Smooth muscle cell (in vitro differentiated cells): ENCODE measurements at regions not wholly inside any gene's neighbourhood (a gene's known extent, or its start where the extent isn't known, plus 50 kb on each side); places are given as distances from the start of the nearest gene placed in this dataset.
A peak's percentile ranks its signal among the peaks of the same experiment; 100 is the strongest.

ENCODE experiments used
- DNase-seq: peaks from one replicate; lab custom pipeline; 2025; ENCODE audit not compliant: unreplicated experiment; lab: John Stamatoyannopoulos, UW
- H2AFZ ChIP-seq: fragments of 200-600 bp; sonication (generic); 2 replicates; pipeline ENCODE4 v1.6.0; 2016; ENCODE audit warnings: antibody characterized with exemption, low read depth, mild to moderate bottlenecking
- H3F3A ChIP-seq: fragments of 200-600 bp; sonication (generic); 2 replicates; pipeline ENCODE4 v1.6.0; 2017; ENCODE audit warnings: antibody characterized with exemption, low read depth
- H3K27ac ChIP-seq: fragments of 200-600 bp; sonication (generic); 2 replicates; pipeline ENCODE4 v1.5.1; 2016; ENCODE audit warnings: low read depth, mild to moderate bottlenecking
- H3K27me3 ChIP-seq: fragments of 200-600 bp; sonication (generic); 2 replicates; pipeline ENCODE4 v1.6.1; 2016; ENCODE audit warnings: low read depth, mild to moderate bottlenecking
- H3K36me3 ChIP-seq: fragments of 200-600 bp; sonication (generic); 2 replicates; pipeline ENCODE4 v1.5.1; 2016; ENCODE audit warnings: low read depth
- H3K4me1 ChIP-seq: fragments of 200-600 bp; sonication (generic); 2 replicates; pipeline ENCODE4 v1.5.1; 2016; ENCODE audit warnings: low read depth
- H3K4me2 ChIP-seq: fragments of 200-600 bp; sonication (generic); 2 replicates; pipeline ENCODE4 v1.6.0; 2016; ENCODE audit warnings: mild to moderate bottlenecking
- H3K4me3 ChIP-seq: fragments of 200-600 bp; sonication (generic); 2 replicates; pipeline ENCODE4 v1.5.1; 2016; ENCODE audit warnings: mild to moderate bottlenecking
- H3K79me2 ChIP-seq: fragments of 200-600 bp; sonication (generic); 2 replicates; pipeline ENCODE4 v1.6.0; 2016; ENCODE audit warnings: low read depth, mild to moderate bottlenecking
- H3K9ac ChIP-seq: fragments of 200-600 bp; sonication (generic); 2 replicates; pipeline ENCODE4 v1.6.0; 2016; ENCODE audit warnings: low read depth
- H3K9me3 ChIP-seq: fragments of 200-600 bp; sonication (generic); replicated peaks from 2 replicates; pipeline ENCODE4 v1.5.1; 2016; ENCODE audit warnings: low read depth
- H4K20me1 ChIP-seq: fragments of 200-600 bp; sonication (generic); 2 replicates; pipeline ENCODE4 v1.6.0; 2016; ENCODE audit warnings: low read depth
- WGBS: methylation state at CpG from one replicate; pipeline ENCODE4 v1.1.7; 2016; ENCODE audit warnings: low lambda C conversion rate; 5-methylcytosine and 5-hydroxymethylcytosine counted together
- TF ChIP-seq, protein P1 (sequence below): fragments of 200-600 bp; sonication (generic); IDR thresholded peaks from 2 replicates; pipeline ENCODE4 v1.5.1; 2017; ENCODE audit warnings: borderline replicate concordance, mild to moderate bottlenecking, antibody characterized with exemption; ENCODE audit not compliant: insufficient read depth, poor library complexity, severe bottlenecking

GRCh38 chr22:27382947-27383346 is 418.6 kb downstream of the MN1 start:
- H3K27me3 ChIP-seq, result peaks cover 42% of the 10 kb centered on the region

DNA sequence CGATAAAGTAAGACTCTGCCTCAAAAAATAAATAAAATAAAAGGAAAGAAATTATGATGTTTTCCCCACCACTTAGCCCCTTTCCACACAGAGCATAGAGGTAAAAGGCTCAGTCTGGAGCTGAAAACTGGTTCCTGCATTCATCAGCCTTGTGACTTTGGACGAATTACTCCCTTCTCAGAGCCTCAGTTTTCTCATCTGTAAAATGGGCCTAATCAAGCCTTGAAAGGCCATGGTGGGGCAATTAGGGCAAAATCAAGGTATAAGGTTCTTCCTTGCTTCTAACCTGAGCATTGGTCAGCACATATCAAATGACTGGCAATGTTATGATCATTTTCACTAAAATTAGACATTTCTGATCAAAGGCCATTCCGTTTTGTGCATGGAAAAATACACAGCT is 417.7 kb downstream of the MN1 start:
- Histone ChIP-seq H3F3A (no peaks in the 10 kb centered on the region), H4K20me1 (no peaks in the 10 kb centered on the region), H3K36me3 (no peaks in the 10 kb centered on the region), H3K79me2 (no peaks in the 10 kb centered on the region), H3K9ac (no peak overlapping the region), H3K4me3 (no peak overlapping the region), H3K9me3 (no peaks in the 10 kb centered on the region), H3K27me3 (peaks cover 47% of the 10 kb centered on the region), H3K27ac (no peak overlapping the region), H2AFZ (no peak overlapping the region), H3K4me2 (no peak overlapping the region), H3K4me1 (peaks cover 6% of the 10 kb centered on the region)
- no peak for DNase-seq
- TF ChIP-seq, protein P1, sequence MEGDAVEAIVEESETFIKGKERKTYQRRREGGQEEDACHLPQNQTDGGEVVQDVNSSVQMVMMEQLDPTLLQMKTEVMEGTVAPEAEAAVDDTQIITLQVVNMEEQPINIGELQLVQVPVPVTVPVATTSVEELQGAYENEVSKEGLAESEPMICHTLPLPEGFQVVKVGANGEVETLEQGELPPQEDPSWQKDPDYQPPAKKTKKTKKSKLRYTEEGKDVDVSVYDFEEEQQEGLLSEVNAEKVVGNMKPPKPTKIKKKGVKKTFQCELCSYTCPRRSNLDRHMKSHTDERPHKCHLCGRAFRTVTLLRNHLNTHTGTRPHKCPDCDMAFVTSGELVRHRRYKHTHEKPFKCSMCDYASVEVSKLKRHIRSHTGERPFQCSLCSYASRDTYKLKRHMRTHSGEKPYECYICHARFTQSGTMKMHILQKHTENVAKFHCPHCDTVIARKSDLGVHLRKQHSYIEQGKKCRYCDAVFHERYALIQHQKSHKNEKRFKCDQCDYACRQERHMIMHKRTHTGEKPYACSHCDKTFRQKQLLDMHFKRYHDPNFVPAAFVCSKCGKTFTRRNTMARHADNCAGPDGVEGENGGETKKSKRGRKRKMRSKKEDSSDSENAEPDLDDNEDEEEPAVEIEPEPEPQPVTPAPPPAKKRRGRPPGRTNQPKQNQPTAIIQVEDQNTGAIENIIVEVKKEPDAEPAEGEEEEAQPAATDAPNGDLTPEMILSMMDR, result no peak
- 89% methylated on average over 3 of the region's 3 CpGs for WGBS

More at GRCh38 chr22:27382947-27383346, 418.6 kb downstream of the MN1 start:
- H3K4me3 ChIP-seq, result no peak overlapping the region
- H3K9ac ChIP-seq, result no peak overlapping the region
- no peak overlapping the region for H3K4me2 ChIP-seq
- H2AFZ ChIP-seq, result no peak overlapping the region
- no peak for DNase-seq
- no peaks in the 10 kb centered on the region for H3K9me3 ChIP-seq
- H3K27ac ChIP-seq, result no peak overlapping the region
- peaks cover 10% of the 10 kb centered on the region for H3K4me1 ChIP-seq
- WGBS, result 85% methylated on average over 12 of the region's 12 CpGs
- TF ChIP-seq, protein P1, result no peak
- no peaks in the 10 kb centered on the region for H3F3A ChIP-seq
- no peaks in the 10 kb centered on the region for H4K20me1 ChIP-seq
- H3K36me3 ChIP-seq, result no peaks in the 10 kb centered on the region
- H3K79me2 ChIP-seq, result no peaks in the 10 kb centered on the region

GRCh38 chr22:27385261-27385998 is 416.1 kb downstream of the MN1 start:
- Histone ChIP-seq H3K79me2 (no peaks in the 10 kb centered on the region), H3K4me1 (peaks cover 6% of the 10 kb centered on the region), H3F3A (no peaks in the 10 kb centered on the region), H3K27me3 (peaks cover 54% of the 10 kb centered on the region), H3K4me2 (no peak overlapping the region), H2AFZ (no peak overlapping the region), H4K20me1 (no peaks in the 10 kb centered on the region), H3K4me3 (no peak overlapping the region), H3K9ac (peak overlapping the region; percentile 70), H3K9me3 (no peaks in the 10 kb centered on the region), H3K36me3 (no peaks in the 10 kb centered on the region), H3K27ac (peak overlapping the region; percentile 96)
- TF ChIP-seq, protein P1, result no peak
- WGBS, result 90% methylated on average over 16 of the region's 16 CpGs
- no peak for DNase-seq

GRCh38 chr22:27386186-27386585 is 415.4 kb downstream of the MN1 start:
- Histone ChIP-seq H2AFZ (no peak overlapping the region), H3K36me3 (no peaks in the 10 kb centered on the region), H3K4me2 (no peak overlapping the region), H4K20me1 (no peaks in the 10 kb centered on the region), H3K4me1 (peaks cover 6% of the 10 kb centered on the region), H3K27ac (peak overlapping the region; percentile 96), H3K4me3 (no peak overlapping the region), H3K27me3 (peaks cover 55% of the 10 kb centered on the region), H3F3A (no peaks in the 10 kb centered on the region), H3K9me3 (no peaks in the 10 kb centered on the region), H3K79me2 (no peaks in the 10 kb centered on the region), H3K9ac (peak overlapping the region; percentile 70)
- TF ChIP-seq, protein P1, result no peak
- WGBS, result 64% methylated on average over 7 of the region's 7 CpGs
- no peak for DNase-seq
